Lung (tissue), 11 donors: ENCODE measurements at regions not wholly inside any gene's neighbourhood (a gene's known extent, or its start where the extent isn't known, plus 50 kb on each side); places are given as distances from the start of the nearest gene placed in this dataset.

Experiments used
- ATAC-seq: fragments of 200-7000 bp; cut with Tn5 transposase; one replicate; pipeline ENCODE4 v1.9.1; 2020; ENCODE audit warnings: moderate number of reproducible peaks; ENCODE audit not compliant: insufficient read depth, low FRiP score
- DNase-seq, 3 donors: peaks; one replicate each; pipeline ENCODE4 v3.0.0-alpha.2; 2013 to 2017
- H3K27ac ChIP-seq, 2 donors: one replicate each; pipeline ENCODE4 v1.5.1; 2013; ENCODE audit warnings: mild to moderate bottlenecking in 2 of 2, moderate library complexity in 2 of 2, control low read depth in 1 of 2, inconsistent platforms in 1 of 2, low read depth in 1 of 2, low read length in 1 of 2
- H3K27me3 ChIP-seq, 3 donors: one replicate each; pipeline ENCODE4 v1.5.1; 2013; ENCODE audit warnings: low read length in 2 of 3; ENCODE audit not compliant: control insufficient read depth in 3 of 3, insufficient read depth in 3 of 3
- H3K36me3 ChIP-seq, 4 donors: one replicate each; pipeline ENCODE4 v1.5.1; 2013; ENCODE audit warnings: low read length in 4 of 4, mild to moderate bottlenecking in 1 of 4, moderate library complexity in 1 of 4; ENCODE audit not compliant: control insufficient read depth in 4 of 4, insufficient read depth in 4 of 4
- H3K4me1 ChIP-seq, 5 donors: one replicate each; pipeline ENCODE4 v1.5.1; 2013; ENCODE audit warnings: low read length in 5 of 5, mild to moderate bottlenecking in 2 of 5, moderate library complexity in 1 of 5; ENCODE audit not compliant: control insufficient read depth in 5 of 5, insufficient read depth in 5 of 5
- H3K4me3 ChIP-seq: one replicate; pipeline ENCODE4 v1.5.1; 2013; ENCODE audit warnings: mild to moderate bottlenecking, control low read depth, moderate library complexity
- H3K9ac ChIP-seq, 2 donors: one replicate each; pipeline ENCODE4 v1.5.1; 2013; ENCODE audit warnings: low read length in 2 of 2, control low read depth in 1 of 2; ENCODE audit not compliant: insufficient read depth in 1 of 2
- H3K9me3 ChIP-seq, 4 donors: one replicate each; pipeline ENCODE4 v1.5.1; 2013; ENCODE audit warnings: low read length in 3 of 4, mild to moderate bottlenecking in 1 of 4, moderate library complexity in 1 of 4; ENCODE audit not compliant: control insufficient read depth in 4 of 4, insufficient read depth in 3 of 4
- WGBS, 2 donors: extraction: QIAGEN DNeasy Blood & Tissue Kit; methylation state at CpG; one replicate each; pipeline ENCODE4 v1.1.7; 2013; 5-methylcytosine and 5-hydroxymethylcytosine counted together
- TF ChIP-seq, protein P1 (sequence below): IDR thresholded peaks from 2 replicates; pipeline ENCODE4 v1.5.1; 2012; ENCODE audit warnings: mild to moderate bottlenecking; ENCODE audit errors: control extremely low read depth, extremely low read depth
- donor health status: control.
- donor health status: control.
- donor health status: Bipolar disorder and iron deficiency.
- donor health status: healthy.
- donor health status: DM: yes; HTN: yes; CAD: no.

DNA sequence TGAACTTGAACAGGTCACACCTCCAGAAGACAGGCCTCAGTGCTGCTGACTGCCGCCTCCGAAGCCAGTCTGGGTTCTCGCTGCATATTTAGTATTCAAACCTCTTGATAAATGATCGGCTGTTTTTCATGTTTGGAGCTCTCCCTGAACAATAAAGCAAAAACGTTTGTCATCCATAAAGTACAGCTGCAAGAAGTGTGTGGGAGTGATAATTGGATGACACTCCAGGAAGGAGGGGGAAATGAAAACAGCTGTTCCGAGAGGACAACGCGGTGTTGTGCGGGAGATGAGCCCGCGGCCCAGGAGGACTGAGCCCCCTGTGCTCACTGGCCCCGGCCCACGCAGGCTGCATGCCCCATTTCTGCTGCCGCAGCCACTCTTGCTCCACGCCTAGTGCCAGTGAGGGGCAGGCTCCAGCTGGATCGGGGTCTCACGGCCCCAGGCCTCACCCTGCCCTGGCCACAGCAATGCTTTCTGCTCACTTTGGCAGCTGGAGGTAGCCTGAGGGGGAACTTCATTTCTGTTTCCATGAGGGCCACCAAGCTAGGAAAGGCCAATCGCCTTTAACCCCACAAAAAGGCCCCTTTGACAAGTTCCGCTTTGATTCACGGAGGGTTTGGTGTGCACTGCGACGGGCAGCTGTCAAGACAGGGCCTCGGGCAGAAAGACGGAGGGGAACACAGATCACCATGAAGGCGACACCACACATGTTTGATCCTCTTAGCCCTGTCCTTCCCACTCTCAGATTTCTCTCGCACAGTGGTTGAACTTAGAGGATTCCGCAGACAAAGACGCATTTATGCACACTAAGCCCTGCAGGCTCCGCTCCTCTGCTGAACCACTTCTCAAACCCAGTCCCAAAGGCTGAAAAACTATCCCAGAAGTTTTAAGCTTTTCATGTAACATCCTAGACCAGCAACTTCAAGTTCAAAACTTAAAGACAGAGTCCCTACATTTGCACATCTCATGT lies 537.6 kb downstream of the EFNB2 start:
- H3K9ac ChIP-seq: no peak overlapping the region
- no peak overlapping the region for H3K4me3 ChIP-seq
- ATAC-seq: no peak
- no peaks in the 10 kb centered on the region for H3K27me3 ChIP-seq
- H3K36me3 ChIP-seq: no peaks in the 10 kb centered on the region
- H3K4me1 ChIP-seq: peaks cover 0 to 5% (median 0%) of the 10 kb centered on the region in 5 donors
- WGBS, 2 donors: 80 to 81% methylated on average over 29 of the region's 29 CpGs
- H3K9me3 ChIP-seq: no peaks in the 10 kb centered on the region
- TF ChIP-seq, protein P1, sequence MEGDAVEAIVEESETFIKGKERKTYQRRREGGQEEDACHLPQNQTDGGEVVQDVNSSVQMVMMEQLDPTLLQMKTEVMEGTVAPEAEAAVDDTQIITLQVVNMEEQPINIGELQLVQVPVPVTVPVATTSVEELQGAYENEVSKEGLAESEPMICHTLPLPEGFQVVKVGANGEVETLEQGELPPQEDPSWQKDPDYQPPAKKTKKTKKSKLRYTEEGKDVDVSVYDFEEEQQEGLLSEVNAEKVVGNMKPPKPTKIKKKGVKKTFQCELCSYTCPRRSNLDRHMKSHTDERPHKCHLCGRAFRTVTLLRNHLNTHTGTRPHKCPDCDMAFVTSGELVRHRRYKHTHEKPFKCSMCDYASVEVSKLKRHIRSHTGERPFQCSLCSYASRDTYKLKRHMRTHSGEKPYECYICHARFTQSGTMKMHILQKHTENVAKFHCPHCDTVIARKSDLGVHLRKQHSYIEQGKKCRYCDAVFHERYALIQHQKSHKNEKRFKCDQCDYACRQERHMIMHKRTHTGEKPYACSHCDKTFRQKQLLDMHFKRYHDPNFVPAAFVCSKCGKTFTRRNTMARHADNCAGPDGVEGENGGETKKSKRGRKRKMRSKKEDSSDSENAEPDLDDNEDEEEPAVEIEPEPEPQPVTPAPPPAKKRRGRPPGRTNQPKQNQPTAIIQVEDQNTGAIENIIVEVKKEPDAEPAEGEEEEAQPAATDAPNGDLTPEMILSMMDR: no peak
- DNase-seq: no peak
- no peak overlapping the region for H3K27ac ChIP-seq

DNA sequence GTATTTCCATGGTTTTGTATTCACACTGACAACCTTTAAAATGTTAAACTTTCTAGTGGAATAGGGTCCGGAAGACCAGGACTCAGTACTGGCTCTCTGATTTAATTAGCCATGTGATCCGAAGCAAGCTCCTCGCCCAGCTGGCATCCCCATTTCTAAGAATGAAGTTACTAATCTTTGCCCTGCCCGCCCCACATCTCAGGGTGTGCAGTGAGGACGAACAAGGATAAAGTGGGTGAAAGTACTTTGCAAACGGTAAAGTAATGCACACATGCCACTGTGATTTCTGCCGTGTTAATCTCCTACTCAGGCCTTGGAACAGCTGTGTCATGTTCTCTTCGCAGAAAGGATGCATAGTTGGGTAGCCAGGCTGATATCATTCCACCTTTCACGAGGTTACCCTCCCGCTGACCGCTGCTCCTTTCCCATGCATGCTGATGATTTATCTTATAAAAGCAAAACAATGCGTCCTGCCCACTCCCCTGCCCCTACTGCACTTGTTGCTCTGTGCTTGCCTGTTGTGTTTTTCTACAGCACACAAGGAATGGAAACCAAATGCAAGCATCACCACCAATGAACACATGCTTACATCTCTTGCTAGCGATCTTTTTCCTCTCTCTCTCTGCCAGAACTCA lies 539.0 kb downstream of the EFNB2 start:
- DNase-seq: no peak
- TF ChIP-seq, protein P1: no peak

DNA sequence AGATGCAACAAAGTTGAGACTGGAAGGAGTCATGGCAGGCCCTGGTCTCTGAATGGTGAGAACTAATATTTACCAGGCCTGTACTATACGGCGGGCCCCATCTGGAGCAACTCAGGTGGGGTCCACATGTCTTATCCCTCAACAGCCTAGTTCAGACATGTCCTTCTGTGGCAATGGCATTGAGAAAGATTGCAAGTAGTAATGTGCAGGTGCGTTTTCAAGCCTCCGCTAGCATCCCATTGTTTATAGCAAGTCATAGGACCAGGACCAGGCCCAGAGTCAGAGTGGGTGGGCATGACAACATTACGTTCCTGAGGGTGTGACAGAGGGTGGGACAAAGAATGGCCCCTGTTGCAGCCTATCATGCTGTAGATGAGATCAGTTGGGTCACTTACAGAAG lies 541.1 kb downstream of the EFNB2 start:
- no peaks in the 10 kb centered on the region for H3K36me3 ChIP-seq

More for the DNA sequence above, 539.0 kb downstream of the EFNB2 start:
- Histone ChIP-seq H3K9me3 (no peaks in the 10 kb centered on the region), H3K4me1 (peaks cover 0 to 10% (median 3%) of the 10 kb centered on the region in 5 donors), H3K9ac (no peak overlapping the region), H3K27ac (no peak overlapping the region), H3K36me3 (no peaks in the 10 kb centered on the region), H3K4me3 (no peak overlapping the region), H3K27me3 (no peaks in the 10 kb centered on the region)
- ATAC-seq: no peak
- 78 to 83% methylated on average over 13 of the region's 13 CpGs for WGBS, 2 donors

More for the DNA sequence above, 541.1 kb downstream of the EFNB2 start:
- DNase-seq: no peak
- Histone ChIP-seq H3K27me3 (no peaks in the 10 kb centered on the region), H3K4me3 (no peak overlapping the region), H3K4me1 (peaks cover 0 to 14% (median 5%) of the 10 kb centered on the region in 5 donors), H3K27ac (no peak overlapping the region), H3K9ac (no peak overlapping the region), H3K9me3 (no peaks in the 10 kb centered on the region)
- ATAC-seq: no peak
- WGBS, 2 donors: 91 to 93% methylated on average over 5 of the region's 5 CpGs
- TF ChIP-seq, protein P1: no peak
